ENCODE measurements at regions not wholly inside any gene's neighbourhood (a gene's known extent, or its start where the extent isn't known, plus 50 kb on each side); places are given as distances from the start of the nearest gene placed in this dataset.

GRCh38 chr2:3040066-3040428 is 337.6 kb downstream of the EIPR1 start:
- DNase-seq (ENCODE audit: low spot score in 2 of 2, unreplicated experiment in 2 of 2), result no peak
- no peak for TF ChIP-seq CTCF (IDR thresholded peaks at IDR 0.05; ENCODE audit: unreplicated experiment)
- H3K27ac Mint-ChIP-seq, result no peak overlapping the region
- peaks cover 5% of the 10 kb centered on the region for H3K9me3 Mint-ChIP-seq
- peaks cover 18% of the 10 kb centered on the region for H3K4me1 Mint-ChIP-seq
- H3K4me3 Mint-ChIP-seq, result no peak overlapping the region
- no peaks in the 10 kb centered on the region for H3K36me3 Mint-ChIP-seq
- peaks cover 2% of the 10 kb centered on the region for H3K27me3 Mint-ChIP-seq (ENCODE audit: low read depth)

DNA sequence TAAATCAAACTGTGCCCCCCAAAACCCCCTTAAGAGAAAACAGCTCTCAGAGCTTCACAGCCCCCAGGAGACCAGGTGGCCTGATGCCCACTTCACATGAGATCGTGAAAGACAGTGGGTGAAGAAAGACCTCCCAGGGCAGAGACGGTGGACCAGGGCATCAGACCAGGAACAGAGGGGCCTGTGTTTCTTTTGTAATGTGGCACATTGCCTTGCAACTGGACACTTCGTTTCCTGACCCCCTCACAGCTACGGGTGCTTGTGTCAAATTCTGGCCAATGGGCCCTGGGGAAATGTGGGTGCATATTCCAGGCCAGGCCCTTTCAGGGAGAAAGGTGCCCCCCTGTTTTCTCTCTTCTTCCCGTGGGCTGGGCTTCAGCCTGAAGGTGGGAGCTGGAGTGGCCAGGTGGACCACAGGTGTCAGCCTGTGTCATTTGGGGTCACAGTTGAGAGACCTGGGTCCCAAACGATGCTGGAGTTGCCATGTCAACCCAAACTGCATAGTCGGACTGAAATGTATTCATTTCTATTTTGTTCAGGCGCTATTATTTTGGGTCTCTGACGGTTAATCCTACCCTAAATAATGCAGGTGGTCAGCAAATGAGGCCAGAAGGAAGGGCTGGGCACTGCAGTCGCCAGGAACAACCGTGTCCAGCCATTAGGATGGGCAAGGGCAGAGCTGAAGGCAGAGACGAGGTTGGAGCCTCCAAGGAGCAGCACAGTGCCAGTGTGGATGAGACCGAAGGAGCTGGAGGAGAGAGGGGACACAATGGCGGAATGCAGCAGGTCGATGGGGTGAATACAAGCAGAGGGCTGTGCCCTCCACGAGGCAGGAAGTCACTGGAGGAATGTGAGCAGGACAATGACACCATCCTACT is 338.2 kb downstream of the EIPR1 start:
- Mint-ChIP-seq H3K36me3 (no peaks in the 10 kb centered on the region), H3K9me3 (peaks cover 5% of the 10 kb centered on the region), H3K4me1 (peaks cover 18% of the 10 kb centered on the region), H3K27ac (no peak overlapping the region), H3K4me3 (no peak overlapping the region), H3K27me3 (ENCODE audit: low read depth) (peaks cover 2% of the 10 kb centered on the region)
- no peak for DNase-seq (ENCODE audit: low spot score in 2 of 2, unreplicated experiment in 2 of 2)
- TF ChIP-seq CTCF (IDR thresholded peaks at IDR 0.05; ENCODE audit: unreplicated experiment), result no peak

DNA sequence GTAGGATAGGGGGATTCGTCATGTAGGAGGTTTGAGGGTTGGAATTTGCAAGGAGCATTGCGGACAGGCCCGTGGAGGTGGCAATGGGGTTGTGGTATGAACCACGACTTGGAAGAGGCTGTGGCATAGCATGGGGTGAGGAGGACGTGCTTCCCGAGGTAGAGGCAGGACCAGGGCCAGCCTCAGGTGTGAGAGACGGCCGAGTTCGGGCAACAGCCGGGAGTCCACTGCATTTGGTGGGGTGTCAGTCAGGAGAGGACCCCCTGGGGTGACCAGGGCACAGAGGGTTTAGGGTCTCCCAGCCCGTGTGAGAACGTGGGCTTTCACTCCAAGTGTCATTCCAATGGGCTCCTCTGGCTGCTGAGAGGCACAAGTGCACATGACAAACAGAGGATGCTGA is 339.0 kb downstream of the EIPR1 start:
- Mint-ChIP-seq H3K9me3 (no peaks in the 10 kb centered on the region), H3K27me3 (ENCODE audit: low read depth) (peaks cover 2% of the 10 kb centered on the region), H3K27ac (no peak overlapping the region), H3K4me3 (no peak overlapping the region), H3K36me3 (no peaks in the 10 kb centered on the region), H3K4me1 (peaks cover 18% of the 10 kb centered on the region)
- no peak for DNase-seq (ENCODE audit: low spot score in 2 of 2, unreplicated experiment in 2 of 2)
- TF ChIP-seq CTCF (IDR thresholded peaks at IDR 0.05; ENCODE audit: unreplicated experiment), result no peak

DNA sequence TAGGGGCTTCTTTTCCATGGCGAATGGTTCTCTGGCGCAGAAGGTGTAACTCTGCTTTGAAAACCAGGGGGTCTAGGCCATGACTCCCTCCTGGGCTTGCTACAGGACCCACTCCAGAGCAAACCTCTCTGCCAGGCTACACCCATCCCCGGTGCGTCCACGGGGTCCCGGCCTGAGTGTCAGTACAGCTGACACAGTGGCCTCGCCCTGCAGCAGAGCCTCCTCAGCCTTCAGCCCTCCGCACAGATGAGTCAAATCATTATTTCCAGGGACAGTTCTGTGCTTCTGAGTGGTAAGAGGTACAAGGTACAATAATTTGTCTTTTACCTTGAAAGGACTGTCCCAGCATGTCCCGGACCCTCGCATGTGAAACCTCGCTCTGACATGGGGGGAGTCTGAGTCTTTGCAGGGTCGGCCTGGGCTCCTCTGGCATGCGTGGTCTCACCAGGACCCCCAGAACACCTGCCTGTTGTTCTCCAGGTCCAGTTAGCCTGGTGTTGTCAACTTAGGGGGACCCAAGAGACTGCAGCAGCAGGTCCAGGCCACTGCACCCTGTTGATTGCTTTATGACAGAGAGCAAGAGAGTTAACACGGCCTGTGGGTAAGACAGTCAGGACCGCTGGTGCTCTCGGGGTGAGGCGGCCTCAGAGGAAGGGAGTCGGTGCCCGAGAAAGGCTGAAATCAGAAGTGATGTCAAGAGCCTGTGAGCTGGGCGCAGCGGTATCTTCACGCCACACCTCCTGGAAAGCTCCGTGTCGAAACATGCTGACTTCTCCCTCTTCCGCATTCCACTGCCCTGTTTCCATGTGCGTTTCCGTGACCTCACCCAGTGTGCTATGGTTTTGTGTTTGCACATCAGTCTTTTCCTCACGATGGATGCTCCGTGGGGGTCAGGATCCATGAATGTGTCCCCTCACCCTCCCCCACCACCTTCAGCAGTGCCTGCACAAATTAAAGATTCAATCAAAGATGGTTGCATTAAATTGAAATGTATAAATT is 340.1 kb downstream of the EIPR1 start:
- Mint-ChIP-seq H3K9me3 (no peaks in the 10 kb centered on the region), H3K4me1 (peaks cover 15% of the 10 kb centered on the region), H3K27me3 (ENCODE audit: low read depth) (peaks cover 3% of the 10 kb centered on the region), H3K36me3 (no peaks in the 10 kb centered on the region), H3K27ac (no peak overlapping the region), H3K4me3 (no peak overlapping the region)
- no peak for TF ChIP-seq CTCF (IDR thresholded peaks at IDR 0.05; ENCODE audit: unreplicated experiment)
- no peak for DNase-seq (ENCODE audit: low spot score in 2 of 2, unreplicated experiment in 2 of 2)

DNA sequence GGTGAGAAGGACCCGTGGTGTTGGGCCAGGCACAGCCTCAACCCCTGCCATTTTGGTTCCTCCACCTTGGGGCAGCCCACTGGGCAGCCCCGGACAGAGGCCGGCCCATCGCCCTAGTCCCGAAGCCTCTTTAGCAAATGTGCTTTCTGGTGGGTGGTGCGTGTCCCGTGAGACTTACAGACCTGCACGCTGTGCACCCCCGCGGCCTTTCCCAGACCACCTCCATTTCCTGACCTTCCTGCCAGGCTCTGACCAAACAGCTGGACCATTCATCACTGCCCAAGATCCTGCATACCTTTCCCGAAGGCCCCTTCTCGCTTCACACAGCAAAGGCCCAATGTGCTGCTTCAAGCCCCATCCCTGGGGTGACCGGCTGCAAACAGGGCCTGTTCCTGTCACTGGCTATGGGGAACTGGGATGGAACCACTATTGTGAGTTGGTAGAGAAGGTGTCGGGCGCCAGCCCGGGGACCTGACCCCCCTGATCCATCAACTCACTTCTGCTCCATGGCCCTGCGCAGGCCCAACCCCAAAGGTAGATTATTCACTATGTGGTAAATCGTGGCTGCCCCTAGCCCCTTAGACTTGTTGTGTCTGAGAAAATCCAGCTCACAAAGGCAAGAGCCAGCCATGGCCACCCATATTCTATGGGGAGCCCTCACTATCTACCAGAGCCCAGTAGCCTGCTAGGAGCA is 341.0 kb downstream of the EIPR1 start:
- H3K27ac Mint-ChIP-seq, result no peak overlapping the region
- peaks cover 9% of the 10 kb centered on the region for H3K4me1 Mint-ChIP-seq
- no peak for DNase-seq (ENCODE audit: low spot score in 2 of 2, unreplicated experiment in 2 of 2)
- no peaks in the 10 kb centered on the region for H3K36me3 Mint-ChIP-seq
- no peak overlapping the region for H3K4me3 Mint-ChIP-seq
- no peaks in the 10 kb centered on the region for H3K9me3 Mint-ChIP-seq
- H3K27me3 Mint-ChIP-seq (ENCODE audit: low read depth), result peaks cover 3% of the 10 kb centered on the region
- no peak for TF ChIP-seq CTCF (IDR thresholded peaks at IDR 0.05; ENCODE audit: unreplicated experiment)

All from mesothelial cell of epicardium (in vitro differentiated cells).